LNCAP (cell line): ENCODE measurements at regions not wholly inside any gene's neighbourhood (a gene's known extent, or its start where the extent isn't known, plus 50 kb on each side); places are given as distances from the start of the nearest gene placed in this dataset.

Experiments
- TF ChIP-seq, protein P1 (sequence below): fragments of 450-650 bp; IDR thresholded peaks from 2 replicates; pipeline ENCODE4 v1.5.1; 2017; ENCODE audit warnings: mild to moderate bottlenecking

DNA sequence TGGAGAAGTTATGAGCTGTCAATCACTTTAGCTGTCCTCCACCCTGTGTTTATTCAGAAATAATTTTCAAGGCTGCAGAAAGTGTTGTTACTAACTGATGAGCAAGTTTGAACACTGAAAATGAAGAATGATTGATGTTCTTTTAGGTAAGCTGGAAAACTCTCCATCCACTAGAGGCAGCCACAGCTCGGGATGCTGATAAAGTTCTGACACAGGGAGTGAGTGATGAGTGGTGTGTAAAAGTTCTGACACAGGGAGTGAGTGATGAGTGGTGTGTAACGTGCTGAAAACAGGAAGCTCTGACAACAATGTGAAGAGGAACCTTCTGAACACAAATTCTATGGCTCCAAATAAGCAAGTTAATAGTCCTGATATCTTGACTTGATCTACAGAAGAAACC is 197.5 kb upstream of the PTBP2 start:
- TF ChIP-seq, protein P1, sequence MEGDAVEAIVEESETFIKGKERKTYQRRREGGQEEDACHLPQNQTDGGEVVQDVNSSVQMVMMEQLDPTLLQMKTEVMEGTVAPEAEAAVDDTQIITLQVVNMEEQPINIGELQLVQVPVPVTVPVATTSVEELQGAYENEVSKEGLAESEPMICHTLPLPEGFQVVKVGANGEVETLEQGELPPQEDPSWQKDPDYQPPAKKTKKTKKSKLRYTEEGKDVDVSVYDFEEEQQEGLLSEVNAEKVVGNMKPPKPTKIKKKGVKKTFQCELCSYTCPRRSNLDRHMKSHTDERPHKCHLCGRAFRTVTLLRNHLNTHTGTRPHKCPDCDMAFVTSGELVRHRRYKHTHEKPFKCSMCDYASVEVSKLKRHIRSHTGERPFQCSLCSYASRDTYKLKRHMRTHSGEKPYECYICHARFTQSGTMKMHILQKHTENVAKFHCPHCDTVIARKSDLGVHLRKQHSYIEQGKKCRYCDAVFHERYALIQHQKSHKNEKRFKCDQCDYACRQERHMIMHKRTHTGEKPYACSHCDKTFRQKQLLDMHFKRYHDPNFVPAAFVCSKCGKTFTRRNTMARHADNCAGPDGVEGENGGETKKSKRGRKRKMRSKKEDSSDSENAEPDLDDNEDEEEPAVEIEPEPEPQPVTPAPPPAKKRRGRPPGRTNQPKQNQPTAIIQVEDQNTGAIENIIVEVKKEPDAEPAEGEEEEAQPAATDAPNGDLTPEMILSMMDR: no peak

DNA sequence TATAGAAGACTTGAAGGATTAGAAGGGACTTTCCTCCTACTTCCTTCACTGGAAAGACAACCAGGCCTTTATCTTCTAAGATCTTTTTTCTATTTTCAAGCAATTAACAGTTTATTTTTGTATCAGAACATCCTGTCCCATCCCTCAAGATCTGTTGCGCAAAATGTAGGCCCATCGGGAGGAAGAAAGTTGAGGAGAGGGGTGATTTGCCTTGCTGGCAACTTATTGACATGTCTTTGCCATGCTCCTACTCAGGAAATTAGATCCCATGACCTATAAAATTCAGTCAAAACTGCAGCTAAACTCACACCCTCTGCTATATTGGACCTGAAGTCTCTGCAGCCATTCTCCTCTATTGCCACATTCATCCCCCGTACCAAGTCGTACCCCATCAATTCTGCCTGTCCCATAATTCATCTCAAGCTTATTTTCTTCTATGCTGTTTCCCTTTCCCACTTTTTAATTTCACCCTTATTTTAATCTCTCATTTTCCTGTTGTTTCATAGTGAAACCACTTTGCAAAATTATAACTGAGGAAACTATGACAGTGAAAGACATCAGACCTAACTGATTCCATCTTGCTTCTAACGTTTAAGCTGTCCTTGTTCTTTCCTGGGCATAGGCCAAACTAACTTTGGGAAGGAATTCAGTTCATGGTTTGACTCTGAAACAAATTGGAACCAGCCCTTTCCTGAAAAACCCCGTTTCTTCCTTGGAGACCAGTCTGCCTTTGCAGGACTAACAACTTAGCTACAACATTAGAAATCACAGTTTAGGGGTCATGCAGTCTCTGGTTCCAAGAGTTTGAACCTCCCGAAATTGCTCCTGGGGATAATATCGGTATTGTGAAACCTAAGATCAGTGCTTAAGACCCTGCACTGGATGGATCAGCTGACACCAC is 195.7 kb upstream of the PTBP2 start:
- TF ChIP-seq, protein P1: no peak

DNA sequence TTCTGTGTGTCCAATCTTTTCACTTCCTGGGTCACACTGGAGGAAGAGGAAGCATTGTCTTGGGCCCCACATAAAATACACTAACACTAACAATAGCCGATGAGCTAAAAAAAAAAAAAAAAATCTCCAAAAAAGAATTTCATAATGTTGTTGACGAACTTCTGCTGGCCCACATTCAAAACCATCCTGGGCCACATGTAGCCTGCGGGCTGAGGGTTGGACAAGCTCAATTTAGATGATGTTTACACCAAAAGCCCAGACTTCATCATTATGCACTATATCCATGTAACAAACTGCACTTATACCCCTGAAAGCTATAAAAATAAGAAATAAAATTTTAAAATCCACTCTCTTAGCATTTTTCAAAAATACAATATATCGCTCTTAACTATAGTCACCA is 187.8 kb upstream of the PTBP2 start:
- TF ChIP-seq, protein P1: no peak

DNA sequence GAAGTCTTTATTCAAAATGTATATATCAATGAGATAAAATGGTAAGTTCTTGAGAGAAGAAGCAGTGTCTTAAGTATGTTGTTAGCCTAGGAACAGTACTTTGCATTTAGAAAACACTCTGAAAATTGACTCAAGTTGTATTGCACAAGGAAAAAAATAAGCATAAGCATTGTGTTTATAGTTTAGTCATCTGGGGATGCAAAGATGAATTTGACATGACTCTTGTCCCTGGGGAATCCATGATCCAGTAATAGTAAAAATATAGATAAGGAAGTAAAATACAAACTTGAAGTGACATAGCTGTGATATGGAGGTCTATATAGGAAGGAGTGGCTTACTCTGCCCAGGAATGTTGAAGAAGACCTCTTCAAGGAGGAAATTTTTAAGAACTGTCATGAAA is 185.0 kb upstream of the PTBP2 start:
- TF ChIP-seq, protein P1: no peak

DNA sequence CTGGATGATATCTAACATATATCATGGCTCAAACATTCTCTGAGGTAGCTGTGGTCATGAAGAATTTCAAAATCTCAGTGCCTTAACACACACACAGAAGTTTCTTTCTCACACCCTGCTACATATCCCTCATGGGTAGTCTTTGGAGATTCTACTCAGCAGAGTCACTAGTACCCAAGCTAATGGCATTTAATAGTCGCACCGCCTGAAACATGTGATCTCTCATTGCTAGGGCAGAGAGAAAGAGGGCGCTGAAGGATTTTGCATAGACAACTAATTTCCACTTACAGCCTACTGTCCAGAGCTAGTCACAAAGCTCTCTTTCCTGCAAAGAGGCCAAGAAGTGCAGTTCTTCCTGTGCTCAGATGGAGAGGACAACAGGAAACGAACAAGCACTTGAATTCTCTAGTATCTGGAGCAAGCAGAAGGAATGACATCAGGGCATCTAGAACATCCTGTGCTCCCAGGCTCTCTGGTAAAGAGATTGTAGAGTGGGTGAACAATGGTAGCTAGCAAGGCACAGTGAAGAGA is 183.4 kb upstream of the PTBP2 start:
- TF ChIP-seq, protein P1: no peak

DNA sequence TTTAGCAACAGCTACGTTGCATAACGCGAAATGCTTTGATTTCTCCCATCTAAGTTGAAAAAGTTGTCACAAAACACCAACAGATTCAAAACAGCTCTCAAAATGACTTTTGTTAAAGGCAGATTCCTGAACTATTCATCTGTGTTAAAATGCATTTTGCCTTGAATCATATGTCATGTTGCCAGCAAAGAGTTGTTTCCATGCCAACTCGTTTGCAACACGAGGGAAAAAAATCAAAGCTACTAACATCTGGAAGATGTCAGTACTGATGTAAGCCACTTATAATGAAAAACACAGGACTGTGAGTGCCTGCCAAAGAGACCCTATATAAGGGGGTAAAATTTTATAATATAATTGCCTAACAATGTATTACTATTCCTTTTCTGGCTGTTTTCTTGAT is 182.7 kb upstream of the PTBP2 start:
- TF ChIP-seq, protein P1: no peak

DNA sequence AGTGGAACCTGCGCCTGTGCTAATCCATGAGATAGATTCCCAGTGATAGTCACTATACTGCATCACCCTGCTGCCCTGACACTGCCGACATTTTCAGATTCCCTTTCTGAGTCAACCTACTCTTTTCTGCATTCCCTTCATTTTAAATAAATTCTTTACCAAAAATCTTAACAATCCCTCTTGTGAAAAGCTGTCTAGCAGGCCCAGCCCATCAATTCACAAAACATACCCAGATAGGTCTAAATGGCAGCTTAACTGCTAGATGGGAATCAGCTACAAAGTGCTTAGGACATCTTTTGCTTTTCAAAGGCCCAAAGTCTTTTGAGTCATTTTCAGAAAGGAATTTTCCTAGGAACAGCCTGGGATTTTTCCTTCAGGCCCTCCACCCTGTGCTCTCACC is 180.1 kb upstream of the PTBP2 start:
- TF ChIP-seq, protein P1: no peak
